HUES48 (cell line): ENCODE measurements at regions not wholly inside any gene's neighbourhood (a gene's known extent, or its start where the extent isn't known, plus 50 kb on each side); places are given as distances from the start of the nearest gene placed in this dataset.
"Not testable (repeated sequence)": the region's sequence is repeated elsewhere in the genome, so short reads cannot be mapped to it uniquely, and the experiment has no call there.

Experiments
- H3K27ac ChIP-seq: one replicate; pipeline ENCODE4 v1.7.0; 2013; ENCODE audit warnings: low read depth, low read length, inconsistent platforms
- H3K27me3 ChIP-seq: 2 replicates; pipeline ENCODE4 v1.6.1; 2013; ENCODE audit warnings: mild to moderate bottlenecking, low read length; ENCODE audit not compliant: control insufficient read depth, insufficient read depth
- H3K36me3 ChIP-seq: 2 replicates; pipeline ENCODE4 v1.6.1; 2013; ENCODE audit warnings: low read length; ENCODE audit not compliant: control insufficient read depth, insufficient read depth
- H3K4me1 ChIP-seq: 2 replicates; pipeline ENCODE4 v1.6.1; 2013; ENCODE audit warnings: mild to moderate bottlenecking, low read length; ENCODE audit not compliant: control insufficient read depth, insufficient read depth
- H3K4me3 ChIP-seq: 2 replicates; pipeline ENCODE4 v1.5.1; 2013; ENCODE audit warnings: mild to moderate bottlenecking, low read depth, low read length
- H3K9ac ChIP-seq: 2 replicates; pipeline ENCODE4 v1.6.1; 2013; ENCODE audit warnings: mild to moderate bottlenecking, low read depth, low read length, moderate library complexity
- H3K9me3 ChIP-seq: 2 replicates; pipeline ENCODE4 v1.6.1; 2013; ENCODE audit warnings: low read length; ENCODE audit not compliant: control insufficient read depth, insufficient read depth

GRCh38 chr2:125216321-125216720 is 1191.2 kb downstream of the CNTNAP5 start:
- Histone ChIP-seq H3K36me3 (no peaks in the 10 kb centered on the region), H3K4me3 (no peak overlapping the region), H3K27ac (no peak overlapping the region), H3K27me3 (no peaks in the 10 kb centered on the region), H3K9me3 (peaks cover 5% of the 10 kb centered on the region; the same call in 1 of the 2 replicates), H3K4me1 (no peaks in the 10 kb centered on the region), H3K9ac (no peak overlapping the region)

- H3K9ac ChIP-seq, result no peak overlapping the region
- no peak overlapping the region for H3K4me3 ChIP-seq
- no peaks in the 10 kb centered on the region for H3K4me1 ChIP-seq
- H3K36me3 ChIP-seq, result no peaks in the 10 kb centered on the region
- H3K9me3 ChIP-seq, result peaks cover 16% of the 10 kb centered on the region
- H3K27ac ChIP-seq, result no peak overlapping the region
- no peaks in the 10 kb centered on the region for H3K27me3 ChIP-seq
Measured at GRCh38 chr2:125224188-125224587, 1199.1 kb downstream of the CNTNAP5 start.

GRCh38 chr2:125224830-125225229 is 1199.7 kb downstream of the CNTNAP5 start:
- H3K9ac ChIP-seq, result no peak overlapping the region
- H3K4me3 ChIP-seq, result no peak overlapping the region
- H3K27me3 ChIP-seq, result no peaks in the 10 kb centered on the region
- H3K27ac ChIP-seq, result no peak overlapping the region
- peaks cover 16% of the 10 kb centered on the region for H3K9me3 ChIP-seq
- no peaks in the 10 kb centered on the region for H3K4me1 ChIP-seq
- H3K36me3 ChIP-seq, result no peaks in the 10 kb centered on the region

GRCh38 chr2:125227843-125228392 is 1202.8 kb downstream of the CNTNAP5 start:
- Histone ChIP-seq H3K27ac (no peak overlapping the region), H3K4me3 (no peak overlapping the region), H3K27me3 (no peaks in the 10 kb centered on the region), H3K4me1 (no peaks in the 10 kb centered on the region), H3K9ac (no peak overlapping the region), H3K36me3 (no peaks in the 10 kb centered on the region), H3K9me3 (no peaks in the 10 kb centered on the region; the same call in 1 of the 2 replicates)

- Histone ChIP-seq H3K27me3 (no peaks in the 10 kb centered on the region), H3K4me1 (no peaks in the 10 kb centered on the region), H3K4me3 (no peak overlapping the region), H3K36me3 (no peaks in the 10 kb centered on the region), H3K9me3 (no peaks in the 10 kb centered on the region), H3K9ac (no peak overlapping the region), H3K27ac (no peak overlapping the region)
Measured at GRCh38 chr2:125240870-125241269, 1215.8 kb downstream of the CNTNAP5 start.

- H3K27me3 ChIP-seq, result no peaks in the 10 kb centered on the region
- H3K27ac ChIP-seq, result no peak overlapping the region
- no peaks in the 10 kb centered on the region for H3K4me1 ChIP-seq
- no peak overlapping the region for H3K9ac ChIP-seq
- H3K36me3 ChIP-seq, result no peaks in the 10 kb centered on the region
- H3K9me3 ChIP-seq, result no peaks in the 10 kb centered on the region
- no peak overlapping the region for H3K4me3 ChIP-seq
Measured at GRCh38 chr2:125243074-125243473, 1218.0 kb downstream of the CNTNAP5 start.

- Histone ChIP-seq H3K36me3 (no peaks in the 10 kb centered on the region), H3K27ac (no peak overlapping the region), H3K9me3 (no peaks in the 10 kb centered on the region), H3K4me3 (no peak overlapping the region), H3K9ac (no peak overlapping the region), H3K4me1 (no peaks in the 10 kb centered on the region), H3K27me3 (no peaks in the 10 kb centered on the region)
Measured at GRCh38 chr2:125254010-125254409, 1228.9 kb downstream of the CNTNAP5 start.

- Histone ChIP-seq H3K27ac (no peak overlapping the region), H3K9me3 (no peaks in the 10 kb centered on the region), H3K27me3 (no peaks in the 10 kb centered on the region), H3K4me1 (peaks cover 4% of the 10 kb centered on the region; the same call in 1 of the 2 replicates), H3K4me3 (no peak overlapping the region), H3K9ac (no peak overlapping the region), H3K36me3 (no peaks in the 10 kb centered on the region)
Measured at GRCh38 chr2:125259451-125259850, 1234.4 kb downstream of the CNTNAP5 start.

GRCh38 chr2:125260366-125260930 is 1235.4 kb downstream of the CNTNAP5 start:
- H3K27me3 ChIP-seq, H3K9me3 ChIP-seq, H3K27ac ChIP-seq, H3K9ac ChIP-seq, H3K4me3 ChIP-seq, H3K36me3 ChIP-seq, H3K4me1 ChIP-seq: not testable (repeated sequence)

- H3K36me3 ChIP-seq, result no peaks in the 10 kb centered on the region
- H3K9ac ChIP-seq, result no peak overlapping the region
- H3K27ac ChIP-seq, result no peak overlapping the region
- H3K4me1 ChIP-seq, result peaks cover 4% of the 10 kb centered on the region; the same call in 1 of the 2 replicates
- no peak overlapping the region for H3K4me3 ChIP-seq
- H3K27me3 ChIP-seq, result no peaks in the 10 kb centered on the region
- H3K9me3 ChIP-seq, result no peaks in the 10 kb centered on the region
Measured at GRCh38 chr2:125264453-125264852, 1239.4 kb downstream of the CNTNAP5 start.

- no peaks in the 10 kb centered on the region for H3K27me3 ChIP-seq
- H3K9me3 ChIP-seq, result no peaks in the 10 kb centered on the region
- H3K9ac ChIP-seq, result no peak overlapping the region
- no peak overlapping the region for H3K4me3 ChIP-seq
- no peaks in the 10 kb centered on the region for H3K4me1 ChIP-seq
- no peaks in the 10 kb centered on the region for H3K36me3 ChIP-seq
- H3K27ac ChIP-seq, result no peak overlapping the region
Measured at GRCh38 chr2:125267683-125268082, 1242.6 kb downstream of the CNTNAP5 start.
